Effector memory CD4-positive, alpha-beta T cell (primary cell): ENCODE measurements at regions not wholly inside any gene's neighbourhood (a gene's known extent, or its start where the extent isn't known, plus 50 kb on each side); places are given as distances from the start of the nearest gene placed in this dataset.

Experiments used
- DNase-seq, 3 donors: peaks; one replicate each; pipeline ENCODE4 v3.0.0-alpha.2; 2020
- H3K27ac ChIP-seq: 2 replicates; pipeline ENCODE4 v1.7.0; 2013; ENCODE audit warnings: mild to moderate bottlenecking, low read length, moderate library complexity; ENCODE audit not compliant: insufficient read depth, poor library complexity, severe bottlenecking
- H3K27me3 ChIP-seq: replicated peaks from 2 replicates; pipeline ENCODE4 v1.7.0; 2013; ENCODE audit warnings: mild to moderate bottlenecking, low read length; ENCODE audit not compliant: insufficient read depth, control insufficient read depth, poor library complexity, severe bottlenecking
- H3K36me3 ChIP-seq: 2 replicates; pipeline ENCODE4 v1.7.0; 2013; ENCODE audit warnings: mild to moderate bottlenecking, low read length, moderate library complexity; ENCODE audit not compliant: control insufficient read depth, insufficient read depth
- H3K4me1 ChIP-seq: 2 replicates; pipeline ENCODE4 v1.7.0; 2013; ENCODE audit warnings: low read length, mild to moderate bottlenecking; ENCODE audit not compliant: control insufficient read depth, insufficient read depth, poor library complexity, severe bottlenecking
- H3K4me3 ChIP-seq: 2 replicates; pipeline ENCODE4 v1.7.0; 2013; ENCODE audit warnings: low read length, low read depth, mild to moderate bottlenecking; ENCODE audit not compliant: insufficient read depth, poor library complexity, severe bottlenecking
- H3K9me3 ChIP-seq: 2 replicates; pipeline ENCODE4 v1.7.0; 2013; ENCODE audit warnings: mild to moderate bottlenecking, low read length, moderate library complexity; ENCODE audit not compliant: control insufficient read depth

- Histone ChIP-seq H3K27me3 (no peaks in the 10 kb centered on the region), H3K9me3 (no peaks in the 10 kb centered on the region), H3K4me1 (no peaks in the 10 kb centered on the region)
Measured at GRCh38 chr1:36705629-36706028, 222.9 kb upstream of the CSF3R start.

GRCh38 chr1:36703526-36704208 lies 221.0 kb upstream of the CSF3R start:
- Histone ChIP-seq H3K4me3 (no peak overlapping the region), H3K9me3 (no peaks in the 10 kb centered on the region), H3K36me3 (no peaks in the 10 kb centered on the region), H3K27ac (no peak overlapping the region), H3K27me3 (no peaks in the 10 kb centered on the region), H3K4me1 (no peaks in the 10 kb centered on the region)
- no peak for DNase-seq

More at GRCh38 chr1:36705629-36706028, 222.9 kb upstream of the CSF3R start:
- Histone ChIP-seq H3K27ac (no peak overlapping the region), H3K4me3 (no peak overlapping the region), H3K36me3 (no peaks in the 10 kb centered on the region)
- DNase-seq, result no peak

GRCh38 chr1:36702963-36703362 lies 220.2 kb upstream of the CSF3R start:
- no peak for DNase-seq

GRCh38 chr1:36699113-36699911 lies 216.6 kb upstream of the CSF3R start:
- Histone ChIP-seq H3K36me3 (no peaks in the 10 kb centered on the region), H3K9me3 (no peaks in the 10 kb centered on the region), H3K27ac (no peak overlapping the region), H3K4me1 (no peaks in the 10 kb centered on the region), H3K27me3 (no peaks in the 10 kb centered on the region), H3K4me3 (no peak overlapping the region)
- no peak for DNase-seq

More at GRCh38 chr1:36702963-36703362, 220.2 kb upstream of the CSF3R start:
- no peak overlapping the region for H3K27ac ChIP-seq
- H3K9me3 ChIP-seq, result no peaks in the 10 kb centered on the region
- no peaks in the 10 kb centered on the region for H3K36me3 ChIP-seq
- no peaks in the 10 kb centered on the region for H3K4me1 ChIP-seq
- no peak overlapping the region for H3K4me3 ChIP-seq
- no peaks in the 10 kb centered on the region for H3K27me3 ChIP-seq

- Histone ChIP-seq H3K36me3 (no peaks in the 10 kb centered on the region), H3K4me3 (no peak overlapping the region), H3K9me3 (no peaks in the 10 kb centered on the region), H3K4me1 (no peaks in the 10 kb centered on the region), H3K27me3 (no peaks in the 10 kb centered on the region), H3K27ac (no peak overlapping the region)
- no peak for DNase-seq
Measured at GRCh38 chr1:36697836-36698605, 215.3 kb upstream of the CSF3R start.

- no peaks in the 10 kb centered on the region for H3K9me3 ChIP-seq
- no peaks in the 10 kb centered on the region for H3K27me3 ChIP-seq
- DNase-seq, result no peak
- no peaks in the 10 kb centered on the region for H3K36me3 ChIP-seq
- H3K27ac ChIP-seq, result no peak overlapping the region
- H3K4me3 ChIP-seq, result no peak overlapping the region
- no peaks in the 10 kb centered on the region for H3K4me1 ChIP-seq
Measured at GRCh38 chr1:36696261-36696940, 213.7 kb upstream of the CSF3R start.

GRCh38 chr1:36693603-36694002 lies 210.9 kb upstream of the CSF3R start:
- no peaks in the 10 kb centered on the region for H3K4me1 ChIP-seq
- H3K27ac ChIP-seq, result no peak overlapping the region
- no peak for DNase-seq
- H3K9me3 ChIP-seq, result no peaks in the 10 kb centered on the region
- no peaks in the 10 kb centered on the region for H3K36me3 ChIP-seq
- no peak overlapping the region for H3K4me3 ChIP-seq
- H3K27me3 ChIP-seq, result no peaks in the 10 kb centered on the region

GRCh38 chr1:36693161-36693525 lies 210.4 kb upstream of the CSF3R start:
- no peak for DNase-seq
- Histone ChIP-seq H3K4me1 (no peaks in the 10 kb centered on the region), H3K27me3 (no peaks in the 10 kb centered on the region), H3K9me3 (no peaks in the 10 kb centered on the region), H3K36me3 (no peaks in the 10 kb centered on the region), H3K4me3 (no peak overlapping the region), H3K27ac (no peak overlapping the region)

- no peaks in the 10 kb centered on the region for H3K9me3 ChIP-seq
- no peak for DNase-seq
- H3K4me1 ChIP-seq, result no peaks in the 10 kb centered on the region
- no peaks in the 10 kb centered on the region for H3K27me3 ChIP-seq
- no peak overlapping the region for H3K4me3 ChIP-seq
- H3K27ac ChIP-seq, result no peak overlapping the region
- no peaks in the 10 kb centered on the region for H3K36me3 ChIP-seq
Measured at GRCh38 chr1:36692465-36693160, 209.9 kb upstream of the CSF3R start.
